ENCODE measurements at regions not wholly inside any gene's neighbourhood (a gene's known extent, or its start where the extent isn't known, plus 50 kb on each side); places are given as distances from the start of the nearest gene placed in this dataset.
A peak's percentile ranks its signal among the peaks of the same experiment; 100 is the strongest.
"Not testable (repeated sequence)": the region's sequence is repeated elsewhere in the genome, so short reads cannot be mapped to it uniquely, and the experiment has no call there.

- DNase-seq, result no peak
Measured at GRCh38 chr6:158920311-158920905, 79.6 kb downstream of the RSPH3 start.

GRCh38 chr6:158919865-158920264 lies 80.1 kb downstream of the RSPH3 start:
- DNase-seq, result no peak

GRCh38 chr6:158916617-158917016 lies 83.4 kb downstream of the RSPH3 start:
- DNase-seq, result no peak

GRCh38 chr6:158914923-158915322 lies 85.1 kb downstream of the RSPH3 start:
- no peak for DNase-seq

DNA sequence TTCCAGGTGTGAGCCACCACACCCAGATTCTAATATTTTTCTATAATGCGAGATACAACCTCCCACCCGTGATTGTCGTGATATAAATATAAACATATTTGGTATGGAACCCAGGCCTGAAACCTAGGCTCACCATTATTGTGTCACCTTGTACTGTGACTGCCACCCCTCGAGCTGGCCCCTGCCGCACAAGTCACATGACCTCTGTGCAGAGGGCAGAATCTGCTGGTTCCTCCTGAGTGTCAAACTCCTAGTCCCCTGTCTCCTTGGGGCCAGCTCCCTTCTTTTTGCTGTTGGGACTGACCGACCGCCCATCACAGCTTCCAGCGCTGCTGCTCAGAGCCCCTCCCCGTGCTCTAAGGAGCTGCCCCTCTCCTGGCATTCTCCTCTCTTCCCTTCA lies 86.4 kb downstream of the RSPH3 start:
- DNase-seq, result no peak

- no peak for DNase-seq
Measured at GRCh38 chr6:158912655-158913054, 87.3 kb downstream of the RSPH3 start.

GRCh38 chr6:158911746-158912480 lies 88.1 kb downstream of the RSPH3 start:
- DNase-seq, result no peak

GRCh38 chr6:158910484-158911440 lies 89.2 kb downstream of the RSPH3 start:
- DNase-seq, result no peak

DNA sequence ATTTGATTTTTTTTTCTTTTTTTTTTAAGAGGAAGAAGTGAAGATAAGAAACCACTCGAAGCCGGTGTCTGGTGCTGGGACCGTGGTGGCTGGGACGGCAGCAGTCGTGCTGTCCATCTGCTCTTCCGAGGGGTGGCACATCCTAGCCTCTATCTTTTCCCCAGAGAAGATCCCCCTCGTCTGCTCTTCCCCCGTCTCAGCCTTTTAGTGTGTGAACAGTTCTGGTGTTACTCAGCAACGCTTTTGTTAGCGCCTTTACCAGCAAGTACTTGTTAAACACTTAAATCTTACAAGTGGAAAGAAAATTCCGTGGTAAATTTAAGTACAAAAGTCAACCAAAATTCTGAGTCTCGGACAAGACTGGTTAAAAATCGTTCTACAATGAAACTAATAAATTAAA lies 90.1 kb downstream of the RSPH3 start:
- DNase-seq, result no peak

DNA sequence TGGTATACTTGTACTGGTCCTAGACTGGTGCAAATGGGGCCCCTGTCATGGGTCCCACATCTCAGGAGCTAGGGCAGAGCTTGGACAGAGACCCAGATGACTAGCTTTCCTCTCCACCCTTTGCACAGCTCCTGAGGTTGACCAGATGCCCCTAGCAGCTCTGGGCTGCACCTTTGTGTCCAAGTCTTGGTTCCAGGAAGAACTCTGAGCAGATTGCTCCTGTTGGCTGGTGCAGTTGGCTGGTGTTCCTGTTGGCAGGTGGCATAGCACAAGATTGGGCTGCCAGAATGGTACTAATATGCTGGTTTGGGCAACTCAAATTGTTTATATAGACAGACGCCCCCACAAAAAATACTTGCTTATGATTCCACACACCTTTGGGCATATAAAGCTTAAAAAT lies 89.4 kb upstream of the EZR start:
- no peak for DNase-seq

DNA sequence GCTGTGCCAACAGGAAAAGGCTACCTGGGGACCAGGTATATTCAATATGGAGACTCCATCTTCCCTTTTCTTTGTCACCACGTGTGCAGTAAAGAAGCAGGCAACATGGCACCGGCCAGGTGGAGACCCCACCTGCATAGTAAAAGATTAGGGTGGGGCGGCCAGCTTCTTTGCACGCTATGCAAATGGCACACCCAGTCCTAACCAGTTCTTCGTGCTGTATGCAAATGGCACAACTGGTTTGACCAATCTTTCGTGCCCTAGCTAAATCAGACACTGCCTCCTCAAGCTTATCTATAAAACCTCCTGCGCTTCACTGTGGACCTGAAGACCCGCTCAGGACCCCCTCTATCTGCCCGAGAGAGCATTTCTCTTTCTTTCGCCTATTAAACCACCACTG lies 88.8 kb upstream of the EZR start:
- DNase-seq, result no peak

DNA sequence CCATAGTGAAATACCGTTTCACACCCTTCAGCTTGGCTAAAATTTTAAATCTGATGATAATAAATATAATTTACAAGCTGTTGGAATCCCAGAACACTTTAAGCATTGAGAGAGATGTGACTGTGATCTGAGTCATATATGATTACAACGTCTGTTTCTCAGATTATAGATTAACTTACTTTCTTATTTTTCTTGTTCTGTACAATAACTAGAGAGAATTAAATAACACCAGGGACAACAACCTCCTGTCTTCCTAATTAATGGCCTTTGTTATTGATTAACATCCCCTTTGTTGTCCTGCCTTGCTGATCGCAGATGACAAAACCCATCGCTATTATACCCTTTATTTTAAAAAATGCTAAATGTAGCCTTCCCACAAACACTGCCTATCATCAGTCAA lies 87.8 kb upstream of the EZR start:
- DNase-seq, result no peak

DNA sequence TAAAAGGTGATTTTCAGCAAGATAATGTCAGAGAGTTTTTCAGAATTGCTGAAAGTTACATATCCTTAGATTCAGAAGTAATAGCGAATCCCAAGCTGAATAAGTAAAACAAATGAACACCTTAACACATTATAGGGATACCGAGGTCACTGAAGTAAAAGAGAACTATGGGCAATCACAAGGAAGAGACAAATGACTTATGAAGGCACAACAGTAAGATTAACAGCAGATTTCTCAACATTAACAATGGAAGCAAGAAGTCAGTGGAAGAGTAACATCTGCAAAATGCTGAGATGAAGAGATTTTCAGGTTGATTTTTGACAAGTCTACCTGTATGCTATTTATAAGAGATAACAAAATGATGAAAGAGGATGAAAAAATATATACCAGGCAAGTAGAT lies 86.1 kb upstream of the EZR start:
- DNase-seq, result no peak

- no peak for DNase-seq
Measured at GRCh38 chr6:158903801-158904200, 84.6 kb upstream of the EZR start.

- DNase-seq, result no peak
Measured at GRCh38 chr6:158900663-158901312, 81.6 kb upstream of the EZR start.

GRCh38 chr6:158897236-158897635 lies 78.1 kb upstream of the EZR start:
- no peak for DNase-seq

DNA sequence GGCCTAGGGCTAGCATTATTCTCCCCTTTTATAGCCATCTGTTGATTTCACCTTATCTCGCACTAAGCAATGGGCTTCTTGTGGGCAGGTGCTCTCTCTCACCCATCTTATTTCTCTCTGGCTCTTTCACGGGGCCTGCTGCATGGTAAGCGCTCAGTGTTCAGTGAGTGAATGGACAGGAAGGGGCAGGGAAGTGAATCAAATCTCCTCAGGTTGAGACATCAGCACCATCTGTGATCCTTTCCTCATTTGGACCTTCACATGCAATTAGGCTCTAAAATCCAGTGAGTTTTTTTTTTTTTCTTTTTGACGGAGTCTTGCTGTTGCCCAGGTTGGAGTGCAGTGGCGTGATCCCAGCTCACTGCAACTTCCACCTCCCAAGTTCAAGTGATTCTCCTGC lies 76.5 kb upstream of the EZR start:
- DNase-seq, result no peak

GRCh38 chr6:158894193-158894592 lies 75.0 kb upstream of the EZR start:
- DNase-seq, result peak; percentile 34

- no peak for DNase-seq
Measured at GRCh38 chr6:158892266-158892665, 73.1 kb upstream of the EZR start.

- DNase-seq, result not testable (repeated sequence)
Measured at GRCh38 chr6:158891560-158891959, 72.4 kb upstream of the EZR start.

DNA sequence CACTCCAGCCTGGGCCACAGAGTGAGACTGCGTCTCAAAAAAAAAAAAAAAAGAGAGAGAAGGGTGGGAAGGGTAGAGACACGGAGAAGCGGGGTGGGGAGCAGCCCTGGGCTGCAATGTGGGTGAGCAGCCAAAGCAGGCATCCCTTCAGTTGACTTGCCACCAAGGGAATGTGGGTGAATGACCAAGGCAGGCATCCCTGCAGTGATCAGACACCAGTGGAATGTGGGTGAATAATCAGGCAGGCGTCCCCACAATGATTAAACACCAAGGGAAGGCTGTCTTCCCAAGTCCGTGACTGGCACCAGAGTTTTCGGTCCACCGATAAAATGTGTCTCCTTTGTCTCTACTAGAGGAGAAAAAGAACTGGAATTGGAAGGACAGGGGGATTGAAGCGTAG lies 69.0 kb upstream of the EZR start:
- peak; percentile 7 for DNase-seq

GRCh38 chr6:158886346-158886977 lies 67.3 kb upstream of the EZR start:
- DNase-seq, result not testable (repeated sequence)

DNA sequence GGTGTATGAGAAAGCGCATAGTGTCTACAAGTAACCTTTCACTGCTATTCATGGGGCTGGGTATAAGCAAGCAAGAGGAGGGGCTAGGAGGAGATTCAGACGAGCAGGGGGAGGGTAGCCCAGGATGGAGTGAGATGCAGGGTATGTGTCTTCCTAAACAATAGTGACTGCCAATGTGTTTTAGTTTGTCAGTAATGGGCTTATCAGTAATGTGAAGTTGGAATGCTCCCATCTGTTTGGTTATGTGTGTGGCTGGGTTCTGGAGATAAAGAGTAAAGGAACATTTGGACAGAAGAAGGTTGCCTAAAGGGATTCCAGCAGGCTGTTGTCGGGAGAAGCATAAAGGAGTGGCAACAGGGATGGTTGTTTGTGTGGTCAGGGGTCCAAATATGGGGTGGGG lies 62.7 kb upstream of the EZR start:
- DNase-seq, result not testable (repeated sequence)

Measured in T1000 (cell line).